Endodermal cell (in vitro differentiated cells): ENCODE measurements at regions not wholly inside any gene's neighbourhood (a gene's known extent, or its start where the extent isn't known, plus 50 kb on each side); places are given as distances from the start of the nearest gene placed in this dataset.

Experiments
- DNase-seq: peaks from one replicate; pipeline ENCODE4 v3.0.0-alpha.2; 2017
- H3K27ac ChIP-seq: 2 replicates; pipeline ENCODE4 v1.5.1; 2013; ENCODE audit warnings: mild to moderate bottlenecking, low read depth, low read length, moderate library complexity
- H3K27me3 ChIP-seq: 2 replicates; pipeline ENCODE4 v1.6.1; 2013; ENCODE audit warnings: mild to moderate bottlenecking, low read length, moderate library complexity; ENCODE audit not compliant: insufficient read depth, control insufficient read depth, poor library complexity, severe bottlenecking
- H3K36me3 ChIP-seq: 2 replicates; pipeline ENCODE4 v1.7.0; 2013; ENCODE audit warnings: mild to moderate bottlenecking, low read length, moderate library complexity; ENCODE audit not compliant: control insufficient read depth, insufficient read depth
- H3K4me1 ChIP-seq: one replicate; pipeline ENCODE4 v1.7.0; 2013; ENCODE audit warnings: low read length; ENCODE audit not compliant: control insufficient read depth, insufficient read depth
- H3K4me3 ChIP-seq: 2 replicates; pipeline ENCODE4 v1.5.1; 2013; ENCODE audit warnings: mild to moderate bottlenecking, low read length, moderate library complexity
- H3K9ac ChIP-seq: 2 replicates; pipeline ENCODE4 v1.6.1; 2013; ENCODE audit warnings: mild to moderate bottlenecking, low read length, moderate library complexity; ENCODE audit not compliant: poor library complexity, severe bottlenecking; ENCODE audit errors: extremely low read depth
- H3K9me3 ChIP-seq: 2 replicates; pipeline ENCODE4 v1.6.1; 2013; ENCODE audit warnings: mild to moderate bottlenecking, low read length, moderate library complexity; ENCODE audit not compliant: control insufficient read depth
- H3K27ac Mint-ChIP-seq: 2 replicates; pipeline ENCODE4 v1.8.0; 2020; ENCODE audit warnings: mixed read lengths
- H3K27me3 Mint-ChIP-seq: 2 replicates; pipeline ENCODE4 v1.8.0; 2021; ENCODE audit warnings: mild to moderate bottlenecking, mixed read lengths; ENCODE audit not compliant: insufficient read depth
- H3K36me3 Mint-ChIP-seq: 2 replicates; pipeline ENCODE4 v1.8.0; 2020; ENCODE audit warnings: low read depth, mixed read lengths
- H3K4me1 Mint-ChIP-seq: 2 replicates; pipeline ENCODE4 v1.8.0; 2020; ENCODE audit warnings: mixed read lengths
- H3K4me3 Mint-ChIP-seq: 2 replicates; pipeline ENCODE4 v1.8.0; 2020; ENCODE audit warnings: mild to moderate bottlenecking, moderate library complexity, mixed read lengths
- H3K9me3 Mint-ChIP-seq: 2 replicates; pipeline ENCODE4 v1.8.0; 2020; ENCODE audit warnings: mild to moderate bottlenecking, mixed read lengths
- WGBS, 2 experiments: methylation state at CpG; one replicate each; pipeline versions ENCODE4 v1.1.5 to v1.1.7; 2013; ENCODE audit warnings: missing lambda C conversion rate in 2 of 2, mixed read lengths in 1 of 2; ENCODE audit not compliant: insufficient coverage in 1 of 2, insufficient read length in 1 of 2; 5-methylcytosine and 5-hydroxymethylcytosine counted together
- TF ChIP-seq, protein P1 (sequence below): fragments of 200-600 bp; sonication (generic); conservative IDR thresholded peaks from 2 replicates; pipeline ENCODE4 v1.5.0; 2021; ENCODE audit warnings: antibody characterized with exemption, mild to moderate bottlenecking

- Histone ChIP-seq H3K9me3 (no peaks in the 10 kb centered on the region), H3K4me3 (no peak overlapping the region), H3K36me3 (no peaks in the 10 kb centered on the region), H3K4me1 (no peaks in the 10 kb centered on the region), H3K9ac (no peak overlapping the region), H3K27me3 (no peaks in the 10 kb centered on the region), H3K27ac (no peak overlapping the region)
- Mint-ChIP-seq H3K4me1 (peaks cover 10% of the 10 kb centered on the region), H3K4me3 (no peak overlapping the region), H3K27ac (no peak overlapping the region), H3K9me3 (no peaks in the 10 kb centered on the region), H3K36me3 (no peaks in the 10 kb centered on the region), H3K27me3 (no peaks in the 10 kb centered on the region)
- TF ChIP-seq, protein P1, sequence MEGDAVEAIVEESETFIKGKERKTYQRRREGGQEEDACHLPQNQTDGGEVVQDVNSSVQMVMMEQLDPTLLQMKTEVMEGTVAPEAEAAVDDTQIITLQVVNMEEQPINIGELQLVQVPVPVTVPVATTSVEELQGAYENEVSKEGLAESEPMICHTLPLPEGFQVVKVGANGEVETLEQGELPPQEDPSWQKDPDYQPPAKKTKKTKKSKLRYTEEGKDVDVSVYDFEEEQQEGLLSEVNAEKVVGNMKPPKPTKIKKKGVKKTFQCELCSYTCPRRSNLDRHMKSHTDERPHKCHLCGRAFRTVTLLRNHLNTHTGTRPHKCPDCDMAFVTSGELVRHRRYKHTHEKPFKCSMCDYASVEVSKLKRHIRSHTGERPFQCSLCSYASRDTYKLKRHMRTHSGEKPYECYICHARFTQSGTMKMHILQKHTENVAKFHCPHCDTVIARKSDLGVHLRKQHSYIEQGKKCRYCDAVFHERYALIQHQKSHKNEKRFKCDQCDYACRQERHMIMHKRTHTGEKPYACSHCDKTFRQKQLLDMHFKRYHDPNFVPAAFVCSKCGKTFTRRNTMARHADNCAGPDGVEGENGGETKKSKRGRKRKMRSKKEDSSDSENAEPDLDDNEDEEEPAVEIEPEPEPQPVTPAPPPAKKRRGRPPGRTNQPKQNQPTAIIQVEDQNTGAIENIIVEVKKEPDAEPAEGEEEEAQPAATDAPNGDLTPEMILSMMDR: no peak
- DNase-seq: no peak
- WGBS, 2 experiments: 92% methylated on average over 9 to 12 of the region's 12 CpGs
Measured at GRCh38 chr9:135343136-135343535, 136.4 kb upstream of the PPP1R26 start.

- Histone ChIP-seq H3K9ac (no peak overlapping the region), H3K36me3 (no peaks in the 10 kb centered on the region), H3K27me3 (no peaks in the 10 kb centered on the region), H3K4me1 (no peaks in the 10 kb centered on the region), H3K27ac (no peak overlapping the region), H3K9me3 (no peaks in the 10 kb centered on the region), H3K4me3 (no peak overlapping the region)
- 26 to 36% methylated on average over 17 to 25 of the region's 25 CpGs for WGBS, 2 experiments
- Mint-ChIP-seq H3K36me3 (no peaks in the 10 kb centered on the region), H3K9me3 (no peaks in the 10 kb centered on the region), H3K4me3 (no peak overlapping the region), H3K27me3 (no peaks in the 10 kb centered on the region), H3K27ac (no peak overlapping the region), H3K4me1 (peaks cover 10% of the 10 kb centered on the region)
- DNase-seq: peak; percentile 94
- TF ChIP-seq, protein P1: peak; percentile 99
Measured at GRCh38 chr9:135343837-135344522, 135.6 kb upstream of the PPP1R26 start.

GRCh38 chr9:135344523-135344901, 135.1 kb upstream of the PPP1R26 start:
- Mint-ChIP-seq H3K4me1 (peaks cover 10% of the 10 kb centered on the region), H3K27ac (no peak overlapping the region), H3K36me3 (no peaks in the 10 kb centered on the region), H3K9me3 (no peaks in the 10 kb centered on the region), H3K27me3 (no peaks in the 10 kb centered on the region), H3K4me3 (no peak overlapping the region)
- WGBS, 2 experiments: 88 to 94% methylated on average over 2 to 7 of the region's 7 CpGs
- DNase-seq: no peak
- no peak overlapping the region for H3K4me3 ChIP-seq
- H3K9ac ChIP-seq: no peak overlapping the region
- TF ChIP-seq, protein P1: no peak
- H3K4me1 ChIP-seq: no peaks in the 10 kb centered on the region
- H3K27me3 ChIP-seq: no peaks in the 10 kb centered on the region
- no peaks in the 10 kb centered on the region for H3K36me3 ChIP-seq
- no peak overlapping the region for H3K27ac ChIP-seq
- H3K9me3 ChIP-seq: no peaks in the 10 kb centered on the region
